DND-41 (cell line): ENCODE measurements at regions not wholly inside any gene's neighbourhood (a gene's known extent, or its start where the extent isn't known, plus 50 kb on each side); places are given as distances from the start of the nearest gene placed in this dataset.

Experiments
- ATAC-seq: fragments of 200-7000 bp; cut with Tn5 transposase; 3 replicates; pipeline ENCODE4 v1.9.1; 2021; ENCODE audit warnings: low read depth; ENCODE audit not compliant: insufficient read depth
- DNase-seq: peaks from one replicate; pipeline ENCODE4 v3.0.0-alpha.2; 2020
- H2AFZ ChIP-seq: 2 replicates; pipeline ENCODE4 v1.6.0; 2012; ENCODE audit warnings: low read depth, low read length
- H3K27ac ChIP-seq: 2 replicates; pipeline ENCODE4 v1.5.1; 2012; ENCODE audit warnings: low read length, inconsistent platforms
- H3K27me3 ChIP-seq: fragments of 200-600 bp; sonication (generic); 2 replicates; pipeline ENCODE4 v1.6.0; 2012; ENCODE audit warnings: low read length, mild to moderate bottlenecking, inconsistent platforms; ENCODE audit not compliant: insufficient read depth, poor library complexity
- H3K36me3 ChIP-seq: 2 replicates; pipeline ENCODE4 v1.5.1; 2012; ENCODE audit warnings: low read length, inconsistent platforms; ENCODE audit not compliant: insufficient read depth
- H3K4me1 ChIP-seq: 2 replicates; pipeline ENCODE4 v1.5.1; 2012; ENCODE audit warnings: mild to moderate bottlenecking, low read length; ENCODE audit not compliant: insufficient read depth
- H3K4me2 ChIP-seq: 2 replicates; pipeline ENCODE4 v1.6.0; 2012; ENCODE audit warnings: mild to moderate bottlenecking, moderate library complexity, low read length, inconsistent platforms; ENCODE audit not compliant: insufficient read depth
- H3K4me3 ChIP-seq, 2 experiments: fragments of 200-600 bp in 1 of 2; shearing (Covaris generic) in 1 of 2; 2 replicates each; pipeline ENCODE4 v1.5.1; 2012 to 2016; ENCODE audit warnings: inconsistent platforms in 2 of 2, low read length in 2 of 2, mild to moderate bottlenecking in 2 of 2, low read depth in 1 of 2, moderate library complexity in 1 of 2
- H3K79me2 ChIP-seq: 2 replicates; pipeline ENCODE4 v1.6.0; 2012; ENCODE audit warnings: low read length, inconsistent platforms; ENCODE audit not compliant: insufficient read depth
- H3K9ac ChIP-seq: 2 replicates; pipeline ENCODE4 v1.6.0; 2012; ENCODE audit warnings: low read depth, mild to moderate bottlenecking, inconsistent platforms, low read length, moderate library complexity
- H3K9me3 ChIP-seq: 2 replicates; pipeline ENCODE4 v1.5.1; 2012; ENCODE audit warnings: low read length, moderate library complexity, mild to moderate bottlenecking, inconsistent platforms; ENCODE audit not compliant: insufficient read depth, severe bottlenecking
- H4K20me1 ChIP-seq: 2 replicates; pipeline ENCODE4 v1.6.0; 2012; ENCODE audit warnings: low read length; ENCODE audit not compliant: insufficient read depth
- EZH2 ChIP-seq: IDR thresholded peaks from 3 replicates; pipeline ENCODE4 v1.6.1; 2012; ENCODE audit warnings: borderline replicate concordance, low read depth, mild to moderate bottlenecking, moderate library complexity, low read length, inconsistent platforms; ENCODE audit not compliant: severe bottlenecking
- TF ChIP-seq, protein P1 (sequence below): IDR thresholded peaks from 2 replicates; pipeline ENCODE4 v1.5.1; 2012; ENCODE audit warnings: borderline replicate concordance, low read length, moderate library complexity, mild to moderate bottlenecking; ENCODE audit not compliant: poor library complexity, severe bottlenecking; ENCODE audit errors: extremely low read depth

DNA sequence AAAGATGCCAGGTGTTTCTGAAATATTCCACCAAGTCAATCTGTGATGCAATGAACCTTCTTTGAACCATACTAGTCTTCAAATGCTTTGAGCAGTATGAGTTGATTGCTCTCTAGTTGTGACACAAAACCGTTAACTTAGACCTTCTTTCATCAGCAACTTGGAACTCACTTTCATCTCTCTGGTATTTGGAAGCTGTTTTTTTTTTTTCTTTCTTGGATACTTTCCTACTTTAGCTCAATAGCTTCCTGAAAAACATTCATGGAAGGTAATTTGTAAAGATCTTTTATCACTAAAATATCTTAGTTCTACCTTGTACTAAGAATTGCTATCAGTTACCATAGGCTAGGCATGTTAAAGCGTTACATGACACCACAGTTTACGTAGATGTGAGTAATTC lies 1071.9 kb upstream of the CHAC2 start:
- Histone ChIP-seq H3K27ac (no peak overlapping the region), H4K20me1 (no peaks in the 10 kb centered on the region), H3K9ac (no peak overlapping the region), H3K4me2 (no peak overlapping the region), H3K79me2 (no peaks in the 10 kb centered on the region), H3K27me3 (no peaks in the 10 kb centered on the region), H2AFZ (no peak overlapping the region), H3K9me3 (no peaks in the 10 kb centered on the region), H3K36me3 (no peaks in the 10 kb centered on the region), H3K4me1 (no peaks in the 10 kb centered on the region), H3K4me3 (no peak overlapping the region)
- no peak for DNase-seq
- TF ChIP-seq EZH2: no peak
- TF ChIP-seq, protein P1, sequence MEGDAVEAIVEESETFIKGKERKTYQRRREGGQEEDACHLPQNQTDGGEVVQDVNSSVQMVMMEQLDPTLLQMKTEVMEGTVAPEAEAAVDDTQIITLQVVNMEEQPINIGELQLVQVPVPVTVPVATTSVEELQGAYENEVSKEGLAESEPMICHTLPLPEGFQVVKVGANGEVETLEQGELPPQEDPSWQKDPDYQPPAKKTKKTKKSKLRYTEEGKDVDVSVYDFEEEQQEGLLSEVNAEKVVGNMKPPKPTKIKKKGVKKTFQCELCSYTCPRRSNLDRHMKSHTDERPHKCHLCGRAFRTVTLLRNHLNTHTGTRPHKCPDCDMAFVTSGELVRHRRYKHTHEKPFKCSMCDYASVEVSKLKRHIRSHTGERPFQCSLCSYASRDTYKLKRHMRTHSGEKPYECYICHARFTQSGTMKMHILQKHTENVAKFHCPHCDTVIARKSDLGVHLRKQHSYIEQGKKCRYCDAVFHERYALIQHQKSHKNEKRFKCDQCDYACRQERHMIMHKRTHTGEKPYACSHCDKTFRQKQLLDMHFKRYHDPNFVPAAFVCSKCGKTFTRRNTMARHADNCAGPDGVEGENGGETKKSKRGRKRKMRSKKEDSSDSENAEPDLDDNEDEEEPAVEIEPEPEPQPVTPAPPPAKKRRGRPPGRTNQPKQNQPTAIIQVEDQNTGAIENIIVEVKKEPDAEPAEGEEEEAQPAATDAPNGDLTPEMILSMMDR: no peak
- no peak for ATAC-seq

DNA sequence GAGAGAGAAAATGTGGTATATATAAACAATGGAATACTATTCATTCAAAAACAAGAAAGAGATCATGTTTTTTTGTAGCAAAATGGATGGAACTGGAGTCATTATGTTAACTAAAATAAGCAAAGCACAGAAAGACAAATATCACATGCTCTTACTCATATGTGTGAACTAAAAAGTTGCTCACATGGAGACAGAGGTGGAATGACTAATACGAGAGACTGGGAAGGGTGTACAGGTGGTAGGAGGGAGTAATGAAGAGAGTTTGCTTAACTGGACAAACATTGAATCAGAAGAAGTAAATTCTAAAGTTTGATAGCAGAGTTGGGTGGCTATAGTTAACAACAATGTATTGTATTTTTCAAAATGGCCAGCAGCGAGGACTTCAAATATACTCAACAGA lies 1080.7 kb upstream of the CHAC2 start:
- H3K9ac ChIP-seq: no peak overlapping the region
- H3K27ac ChIP-seq: no peak overlapping the region
- no peak for ATAC-seq
- no peak overlapping the region for H3K4me2 ChIP-seq
- H3K9me3 ChIP-seq: no peaks in the 10 kb centered on the region
- no peak overlapping the region for H2AFZ ChIP-seq
- DNase-seq: no peak
- H3K4me3 ChIP-seq: no peak overlapping the region
- no peaks in the 10 kb centered on the region for H3K79me2 ChIP-seq
- H3K4me1 ChIP-seq: no peaks in the 10 kb centered on the region
- H4K20me1 ChIP-seq: no peaks in the 10 kb centered on the region
- TF ChIP-seq, protein P1: no peak
- TF ChIP-seq EZH2: no peak
- no peaks in the 10 kb centered on the region for H3K36me3 ChIP-seq
- no peaks in the 10 kb centered on the region for H3K27me3 ChIP-seq

DNA sequence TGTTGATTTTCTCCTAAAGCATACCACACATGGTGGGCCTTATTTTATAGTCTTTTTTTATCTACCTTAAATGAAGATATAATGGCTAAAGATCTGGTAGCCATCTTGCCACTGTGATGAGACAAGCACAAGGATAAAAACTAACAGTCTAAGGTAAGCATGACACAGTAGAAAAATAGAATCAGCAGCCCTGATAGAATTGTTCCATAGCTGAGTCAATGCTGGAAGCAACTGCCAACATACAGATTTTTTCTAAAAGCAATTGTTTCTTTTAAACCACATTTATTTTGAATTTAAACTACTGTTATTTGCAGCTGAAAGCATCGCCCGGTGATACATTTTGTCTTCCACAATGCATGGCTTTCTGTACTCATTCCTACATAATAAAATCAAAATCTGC lies 1091.5 kb upstream of the CHAC2 start:
- H3K36me3 ChIP-seq: no peaks in the 10 kb centered on the region
- H4K20me1 ChIP-seq: no peaks in the 10 kb centered on the region
- DNase-seq (no peak), ATAC-seq (no peak)
- no peak overlapping the region for H3K27ac ChIP-seq
- peaks cover under 1% of the 10 kb centered on the region for H3K9me3 ChIP-seq
- H3K4me1 ChIP-seq: no peaks in the 10 kb centered on the region
- no peak overlapping the region for H2AFZ ChIP-seq
- no peaks in the 10 kb centered on the region for H3K79me2 ChIP-seq
- H3K4me2 ChIP-seq: no peak overlapping the region
- H3K9ac ChIP-seq: no peak overlapping the region
- H3K4me3 ChIP-seq: no peak overlapping the region
- TF ChIP-seq, protein P1: no peak
- TF ChIP-seq EZH2: no peak
- H3K27me3 ChIP-seq: no peaks in the 10 kb centered on the region

DNA sequence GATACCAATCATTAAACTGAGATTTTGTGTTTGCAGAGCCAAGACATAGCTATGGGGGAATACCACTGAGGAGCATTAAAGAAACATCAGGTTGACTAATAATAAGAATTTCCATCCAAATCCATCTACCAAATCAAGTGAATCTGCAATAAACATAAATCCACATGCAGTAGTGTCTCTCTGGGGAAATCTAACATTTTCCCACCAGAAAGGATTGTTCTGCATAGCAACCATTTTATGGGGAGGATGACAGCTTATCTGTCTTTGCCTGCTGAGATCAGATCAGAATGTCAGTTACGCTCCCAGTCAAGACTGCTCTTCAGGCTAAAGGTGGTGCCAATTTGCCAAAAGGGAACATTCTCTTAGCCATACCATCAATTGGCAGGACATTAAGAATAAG lies 1098.9 kb upstream of the CHAC2 start:
- H3K36me3 ChIP-seq: no peaks in the 10 kb centered on the region
- H3K4me2 ChIP-seq: no peak overlapping the region
- no peak overlapping the region for H3K27ac ChIP-seq
- H2AFZ ChIP-seq: no peak overlapping the region
- ATAC-seq (no peak), DNase-seq (no peak)
- TF ChIP-seq, protein P1: no peak
- TF ChIP-seq EZH2: no peak
- no peaks in the 10 kb centered on the region for H4K20me1 ChIP-seq
- H3K79me2 ChIP-seq: no peaks in the 10 kb centered on the region
- no peak overlapping the region for H3K9ac ChIP-seq
- H3K4me1 ChIP-seq: no peaks in the 10 kb centered on the region
- no peaks in the 10 kb centered on the region for H3K9me3 ChIP-seq
- no peak overlapping the region for H3K4me3 ChIP-seq
- no peaks in the 10 kb centered on the region for H3K27me3 ChIP-seq
